Endothelial cell of umbilical vein (primary cell): ENCODE measurements at regions not wholly inside any gene's neighbourhood (a gene's known extent, or its start where the extent isn't known, plus 50 kb on each side); places are given as distances from the start of the nearest gene placed in this dataset.

Source experiments
- BruUV-seq: library from RNA; stranded (reverse); fragments of 400-500 nt; replicated peaks from 2 replicates; lab custom pipeline; 2021; lab: Mats Ljungman, UMichigan
- CTCF ChIA-PET: fragments of 300-600, 350-600 bp; sonication (Branson Sonifier 250); formaldehyde crosslinking; loops from one replicate; lab custom pipeline; 2021; ENCODE audit warnings: antibody characterized with exemption, inconsistent platforms; lab: Charles Lee
- POLR2A ChIA-PET: fragments of 300-600, 350-600 bp; sonication (Branson Sonifier 250); formaldehyde crosslinking; loops from one replicate; lab custom pipeline; 2021; ENCODE audit warnings: antibody characterized with exemption, inconsistent platforms; lab: Charles Lee
- DNase-seq: peaks from one replicate; pipeline ENCODE4 v3.0.0-alpha.2; 2011; ENCODE audit warnings: low read depth, low spot score
- FAIRE-seq: peaks from 2 replicates; lab custom pipeline; 2011; peaks lifted over from hg19 to GRCh38; lab: Jason Lieb, UNC
- H2AFZ ChIP-seq: 2 replicates; pipeline ENCODE4 v1.6.0; 2012; ENCODE audit warnings: low read depth, low read length, control low read depth, inconsistent platforms
- H3K27ac ChIP-seq: 2 replicates; pipeline ENCODE4 v1.5.1; 2011; ENCODE audit warnings: low read depth, mild to moderate bottlenecking, control low read depth, low read length, moderate library complexity; ENCODE audit not compliant: insufficient read depth
- H3K27me3 ChIP-seq, 2 experiments: 2 replicates each; pipeline versions ENCODE4 v1.6.0 to v1.6.1; 2011; ENCODE audit warnings: low read length in 2 of 2, mixed read lengths in 1 of 2; ENCODE audit not compliant: control insufficient read depth in 2 of 2, insufficient read depth in 2 of 2
- H3K36me3 ChIP-seq, 2 experiments: 2 replicates in 1 of 2; 3 replicates in 1 of 2; pipeline ENCODE4 v1.5.1; 2011; ENCODE audit warnings: low read length in 2 of 2, mild to moderate bottlenecking in 1 of 2, moderate library complexity in 1 of 2; ENCODE audit not compliant: control insufficient read depth in 2 of 2, insufficient read depth in 2 of 2; ENCODE audit errors: extremely low read depth in 1 of 2
- H3K4me1 ChIP-seq: 3 replicates; pipeline ENCODE4 v1.5.1; 2011; ENCODE audit warnings: mild to moderate bottlenecking, low read length; ENCODE audit not compliant: control insufficient read depth, insufficient read depth; ENCODE audit errors: extremely low read depth
- H3K4me2 ChIP-seq: 2 replicates; pipeline ENCODE4 v1.6.1; 2011; ENCODE audit warnings: low read length, control low read depth, mixed read lengths; ENCODE audit not compliant: insufficient read depth
- H3K4me3 ChIP-seq, 3 experiments: fragments of 200-600 bp in 1 of 3; sonication (generic), shearing (Covaris generic) in 1 of 3; replicated peaks in 1 of 3; 2 replicates each; pipeline ENCODE4 v1.5.1; 2011 to 2016; ENCODE audit warnings: control low read depth in 3 of 3, low read length in 3 of 3, mild to moderate bottlenecking in 2 of 3, inconsistent platforms in 1 of 3, low read depth in 1 of 3, moderate library complexity in 1 of 3; ENCODE audit not compliant: insufficient read depth in 1 of 3
- H3K79me2 ChIP-seq: 2 replicates; pipeline ENCODE4 v1.6.0; 2012; ENCODE audit warnings: low read length, inconsistent platforms; ENCODE audit not compliant: control insufficient read depth, insufficient read depth
- H3K9ac ChIP-seq: replicated peaks from 2 replicates; pipeline ENCODE3; 2011; ENCODE audit warnings: low read length, control low read depth; ENCODE audit not compliant: insufficient read depth; ENCODE audit errors: extremely low read depth
- H3K9me1 ChIP-seq: replicated peaks from 3 replicates; pipeline ENCODE4 v1.6.0; 2011; ENCODE audit warnings: mild to moderate bottlenecking, low read length; ENCODE audit not compliant: control insufficient read depth, insufficient read depth; ENCODE audit errors: extremely low read depth
- H3K9me3 ChIP-seq: replicated peaks from 2 replicates; pipeline ENCODE4 v1.5.1; 2012; ENCODE audit warnings: low read length, inconsistent platforms; ENCODE audit not compliant: control insufficient read depth, insufficient read depth
- H4K20me1 ChIP-seq: replicated peaks from 2 replicates; pipeline ENCODE3; 2011; ENCODE audit warnings: mild to moderate bottlenecking, low read length; ENCODE audit not compliant: control insufficient read depth, insufficient read depth; ENCODE audit errors: extremely low read depth
- GATA2 ChIP-seq: IDR thresholded peaks from 2 replicates; pipeline ENCODE4 v1.7.0; 2011; ENCODE audit warnings: low read depth, mild to moderate bottlenecking, moderate library complexity, mixed read lengths, low read length; ENCODE audit not compliant: insufficient read length, insufficient read depth
- JUN ChIP-seq: IDR thresholded peaks from 2 replicates; pipeline ENCODE4 v1.6.1; 2011; ENCODE audit warnings: borderline replicate concordance, low read depth; ENCODE audit not compliant: insufficient read length, insufficient read depth
- MYC ChIP-seq: IDR thresholded peaks from one replicate; pipeline ENCODE4 v1.6.1; 2011; ENCODE audit warnings: mild to moderate bottlenecking, low read depth, low read length
- POLR2AphosphoS5 ChIP-seq: IDR thresholded peaks from 2 replicates; pipeline ENCODE4 v1.6.1; 2012; ENCODE audit warnings: low read depth, mild to moderate bottlenecking, control low read depth, low read length, moderate library complexity; ENCODE audit not compliant: insufficient read depth
- dilution Hi-C: fragments of 300-500 bp; cut with MboI; formaldehyde crosslinking; loops from one replicate; pipeline ENCODE4 v1.15.0; 2019; ENCODE audit warnings: low sequenced_read_pairs; ENCODE audit not compliant: extremely low pct_ligation_motif_present
- intact Hi-C: fragments of 100-400 bp; cut with micrococcal nuclease; formaldehyde crosslinking; loops from one replicate; pipeline ENCODE4 v1.10.0; 2022
- TF ChIP-seq, protein P1 (sequence below): IDR thresholded peaks from 2 replicates; pipeline ENCODE4 v1.6.1; 2011; ENCODE audit not compliant: insufficient read depth, insufficient read length
- TF ChIP-seq, protein P2 (sequence below), 2 donors: IDR thresholded peaks; 1 replicate in 1 of 2; 2 replicates in 1 of 2; pipeline ENCODE4 v1.5.1; 2011; ENCODE audit warnings: low read length in 2 of 2, mild to moderate bottlenecking in 2 of 2, moderate library complexity in 2 of 2, control low read depth in 1 of 2, inconsistent platforms in 1 of 2, low read depth in 1 of 2; ENCODE audit not compliant: insufficient read depth in 1 of 2; ENCODE audit errors: extremely low read depth in 1 of 2

DNA sequence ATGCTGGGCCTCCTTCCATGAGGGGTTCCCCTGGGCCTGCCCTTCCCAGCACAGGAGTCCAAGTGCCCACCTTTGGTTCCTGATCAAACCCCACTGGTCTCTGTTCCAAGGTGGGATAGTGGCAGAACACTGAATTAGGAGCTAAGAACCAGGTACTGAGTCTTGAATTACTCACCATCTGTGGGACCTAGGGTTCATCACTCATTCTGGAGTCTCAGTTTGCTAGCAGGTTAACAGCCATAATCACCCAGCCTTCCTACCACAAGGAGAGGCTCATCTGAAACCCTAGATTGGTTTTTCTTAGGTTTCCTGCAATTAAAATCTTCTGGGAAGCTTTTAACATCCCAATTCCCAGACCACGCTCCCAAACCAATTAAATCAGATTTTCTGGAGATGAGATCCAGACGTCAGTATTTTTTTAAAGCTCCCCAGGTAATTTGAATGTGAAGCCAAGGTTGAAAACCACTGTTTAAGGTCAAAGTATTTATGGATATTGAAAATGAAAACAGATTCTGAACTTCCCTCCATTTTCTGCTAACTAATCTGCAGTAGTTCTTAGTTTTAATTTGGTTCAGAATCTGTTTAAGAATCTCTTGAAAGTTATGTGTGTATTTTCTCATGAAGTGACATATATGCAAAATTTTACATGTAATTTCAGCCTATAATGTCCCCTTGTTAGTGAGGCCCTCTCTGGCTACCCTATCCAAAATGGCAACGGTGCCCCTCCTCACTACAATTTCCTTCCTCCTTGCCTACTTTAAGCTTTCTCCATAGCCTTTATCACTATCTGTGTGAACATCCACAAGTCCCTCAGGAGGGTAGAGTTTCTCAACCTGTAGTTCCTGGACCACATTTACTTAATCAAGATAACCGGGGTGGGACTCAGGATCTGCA is 166.5 kb upstream of the CXCR4 start:
- Histone ChIP-seq H3K27me3 (peaks cover 6 to 20% of the 10 kb centered on the region in 2 experiments), H3K4me3 (no peak overlapping the region), H4K20me1 (no peaks in the 10 kb centered on the region), H3K79me2 (no peaks in the 10 kb centered on the region), H3K4me2 (no peak overlapping the region), H3K9ac (no peak overlapping the region), H3K27ac (no peak overlapping the region), H3K4me1 (no peaks in the 10 kb centered on the region), H2AFZ (no peak overlapping the region), H3K36me3 (no peaks in the 10 kb centered on the region), H3K9me3 (no peaks in the 10 kb centered on the region), H3K9me1 (no peaks in the 10 kb centered on the region)
- dilution Hi-C loops: no loop called here
- DNase-seq (no peak), FAIRE-seq (no peak)
- intact Hi-C loops: no loop called here
- ChIA-PET POLR2A (no interaction called here), CTCF (interaction anchor here (1.2 to 1.8 kb wide), 2 partner anchors 13 to 26 kb away, joined by 3 to 5 read pairs; no protein-coding TSS in a partner anchor)
- no TSS peak for BruUV-seq
- TF ChIP-seq, protein P1, sequence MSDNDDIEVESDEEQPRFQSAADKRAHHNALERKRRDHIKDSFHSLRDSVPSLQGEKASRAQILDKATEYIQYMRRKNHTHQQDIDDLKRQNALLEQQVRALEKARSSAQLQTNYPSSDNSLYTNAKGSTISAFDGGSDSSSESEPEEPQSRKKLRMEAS: no peak
- TF ChIP-seq, protein P2, sequence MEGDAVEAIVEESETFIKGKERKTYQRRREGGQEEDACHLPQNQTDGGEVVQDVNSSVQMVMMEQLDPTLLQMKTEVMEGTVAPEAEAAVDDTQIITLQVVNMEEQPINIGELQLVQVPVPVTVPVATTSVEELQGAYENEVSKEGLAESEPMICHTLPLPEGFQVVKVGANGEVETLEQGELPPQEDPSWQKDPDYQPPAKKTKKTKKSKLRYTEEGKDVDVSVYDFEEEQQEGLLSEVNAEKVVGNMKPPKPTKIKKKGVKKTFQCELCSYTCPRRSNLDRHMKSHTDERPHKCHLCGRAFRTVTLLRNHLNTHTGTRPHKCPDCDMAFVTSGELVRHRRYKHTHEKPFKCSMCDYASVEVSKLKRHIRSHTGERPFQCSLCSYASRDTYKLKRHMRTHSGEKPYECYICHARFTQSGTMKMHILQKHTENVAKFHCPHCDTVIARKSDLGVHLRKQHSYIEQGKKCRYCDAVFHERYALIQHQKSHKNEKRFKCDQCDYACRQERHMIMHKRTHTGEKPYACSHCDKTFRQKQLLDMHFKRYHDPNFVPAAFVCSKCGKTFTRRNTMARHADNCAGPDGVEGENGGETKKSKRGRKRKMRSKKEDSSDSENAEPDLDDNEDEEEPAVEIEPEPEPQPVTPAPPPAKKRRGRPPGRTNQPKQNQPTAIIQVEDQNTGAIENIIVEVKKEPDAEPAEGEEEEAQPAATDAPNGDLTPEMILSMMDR (IDR thresholded peaks at IDR 0.05; ENCODE audit: extremely low read depth in 1 of 2, insufficient read depth in 1 of 2, low read depth in 1 of 2, low read length in 2 of 2): no peak
- TF ChIP-seq GATA2 (no peak), JUN (no peak), MYC (no peak), POLR2AphosphoS5 (no peak)
